ENCODE measurements at regions not wholly inside any gene's neighbourhood (a gene's known extent, or its start where the extent isn't known, plus 50 kb on each side); places are given as distances from the start of the nearest gene placed in this dataset.

DNA sequence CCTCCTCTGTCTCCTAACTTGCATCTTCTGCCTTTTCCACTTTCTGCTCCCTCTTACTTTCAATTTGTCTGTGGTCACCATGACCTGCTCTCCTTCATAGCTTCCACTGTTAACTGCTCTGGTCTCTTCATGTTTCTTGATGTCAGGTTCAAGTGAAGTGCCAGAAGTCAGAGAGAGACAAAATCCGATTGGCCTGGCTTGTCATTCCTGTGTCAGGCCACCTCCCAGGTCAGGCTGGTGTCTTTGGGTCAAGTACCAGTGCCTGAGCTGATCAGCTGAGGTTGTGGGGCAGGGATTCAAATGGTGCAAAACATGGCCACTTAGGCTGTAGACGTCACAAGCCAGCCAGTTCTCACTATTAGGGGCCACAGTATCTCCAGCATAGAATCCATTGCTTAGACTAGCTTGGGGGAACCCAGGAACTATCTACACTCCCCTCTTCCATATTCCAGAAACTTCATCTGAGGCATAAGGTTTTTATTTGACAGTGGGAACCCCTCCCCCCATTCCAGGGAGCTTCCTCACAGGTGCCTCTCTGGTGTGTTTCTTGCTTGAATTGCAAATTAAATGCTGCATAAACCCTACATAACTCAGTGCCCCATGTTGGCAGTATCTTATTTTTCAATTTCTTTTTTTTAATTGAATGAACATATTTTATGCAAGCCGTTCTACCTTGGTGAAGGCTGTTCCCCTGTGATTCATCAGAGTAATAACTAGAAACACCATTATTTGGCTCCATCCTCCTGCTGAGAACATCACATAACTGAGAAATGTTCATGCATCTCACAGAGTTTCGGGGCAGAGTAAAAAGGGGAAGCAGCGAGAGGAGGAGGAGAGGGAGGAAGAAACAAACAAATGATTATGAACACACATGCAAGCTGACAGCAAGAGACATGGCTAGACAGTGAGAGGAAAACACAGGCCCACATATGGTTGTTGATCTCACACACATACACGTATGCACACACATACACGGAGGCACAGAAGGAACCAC is 175.8 kb downstream of the TLE3 start:
- TF ChIP-seq CTCF (IDR thresholded peaks at IDR 0.05) (no peak), EP300 (IDR thresholded peaks at IDR 0.05) (no peak)

Data from sigmoid colon (tissue), 4 donors.